GM23338 (cell line): ENCODE measurements at regions not wholly inside any gene's neighbourhood (a gene's known extent, or its start where the extent isn't known, plus 50 kb on each side); places are given as distances from the start of the nearest gene placed in this dataset.

ENCODE experiments used
- ATAC-seq: fragments of 200-7000 bp; cut with Tn5 transposase; 3 replicates; pipeline ENCODE4 v1.9.1; 2020
- DNase-seq: peaks from one replicate; pipeline ENCODE4 v3.0.0-alpha.2; 2015; ENCODE audit warnings: low spot score
- H2AFZ ChIP-seq: fragments of 200-600 bp; sonication (generic); 2 replicates; pipeline ENCODE4 v1.8.0; 2016; ENCODE audit warnings: antibody characterized with exemption, mild to moderate bottlenecking, moderate library complexity
- H3F3A ChIP-seq: fragments of 200-600 bp; sonication (generic); replicated peaks from 2 replicates; pipeline ENCODE4 v1.8.0; 2017; ENCODE audit warnings: antibody characterized with exemption, mixed run types, low read depth
- H3K27ac ChIP-seq: fragments of 200-600 bp; sonication (generic); 2 replicates; pipeline ENCODE4 v1.6.1; 2016; ENCODE audit warnings: low read depth
- H3K27me3 ChIP-seq: fragments of 200-600 bp; sonication (generic); 2 replicates; pipeline ENCODE4 v1.8.0; 2016; ENCODE audit warnings: mild to moderate bottlenecking, mixed run types, moderate library complexity; ENCODE audit not compliant: insufficient read depth
- H3K36me3 ChIP-seq: fragments of 200-600 bp; sonication (generic); 2 replicates; pipeline ENCODE4 v1.8.0; 2016; ENCODE audit warnings: mild to moderate bottlenecking; ENCODE audit not compliant: insufficient read depth
- H3K4me1 ChIP-seq: fragments of 200-600 bp; sonication (generic); 2 replicates; pipeline ENCODE4 v1.8.0; 2016; ENCODE audit warnings: mild to moderate bottlenecking, moderate library complexity; ENCODE audit not compliant: insufficient read depth
- H3K4me2 ChIP-seq: fragments of 200-600 bp; sonication (generic); 2 replicates; pipeline ENCODE4 v1.7.1; 2017; ENCODE audit warnings: mixed run types
- H3K4me3 ChIP-seq: fragments of 200-600 bp; sonication (generic); 2 replicates; pipeline ENCODE4 v1.6.1; 2016; ENCODE audit warnings: mixed run types
- H3K79me2 ChIP-seq: fragments of 200-600 bp; sonication (generic); replicated peaks from 2 replicates; pipeline ENCODE4 v1.8.0; 2017; ENCODE audit warnings: mild to moderate bottlenecking; ENCODE audit not compliant: insufficient read depth
- H3K9me2 ChIP-seq: fragments of 200-600 bp; sonication (generic); 2 replicates; pipeline ENCODE4 v1.8.0; 2017; ENCODE audit not compliant: insufficient read depth
- H4K20me1 ChIP-seq: fragments of 200-600 bp; sonication (generic); replicated peaks from 2 replicates; pipeline ENCODE4 v1.8.0; 2017; ENCODE audit warnings: mild to moderate bottlenecking; ENCODE audit not compliant: insufficient read depth
- H3K27ac Mint-ChIP-seq: 2 replicates; pipeline ENCODE4 v1.8.0; 2020; ENCODE audit warnings: inconsistent platforms, mild to moderate bottlenecking, moderate library complexity, mixed read lengths
- H3K27me3 Mint-ChIP-seq: 3 replicates; pipeline ENCODE4 v1.8.0; 2022; ENCODE audit warnings: low read depth, mild to moderate bottlenecking, moderate library complexity, mixed read lengths, inconsistent platforms; ENCODE audit not compliant: insufficient read depth, poor library complexity
- H3K36me3 Mint-ChIP-seq: 3 replicates; pipeline ENCODE4 v1.8.0; 2021; ENCODE audit warnings: low read depth, mild to moderate bottlenecking, inconsistent platforms, moderate library complexity, mixed read lengths
- H3K4me1 Mint-ChIP-seq: 3 replicates; pipeline ENCODE4 v1.8.0; 2020; ENCODE audit warnings: mild to moderate bottlenecking, inconsistent platforms, mixed read lengths
- H3K4me3 Mint-ChIP-seq: 3 replicates; pipeline ENCODE4 v1.8.0; 2021; ENCODE audit warnings: moderate library complexity, mild to moderate bottlenecking, inconsistent platforms, mixed read lengths
- H3K9me3 Mint-ChIP-seq: 3 replicates; pipeline ENCODE4 v1.8.0; 2020; ENCODE audit warnings: moderate library complexity, mild to moderate bottlenecking, inconsistent platforms, mixed read lengths
- CREB1 ChIP-seq: fragments of 250-450 bp; sonication (Bioruptor Pico); IDR thresholded peaks from 2 replicates; pipeline ENCODE4 v1.5.0; 2020; ENCODE audit warnings: low read depth, mild to moderate bottlenecking, moderate library complexity
- CTCF ChIP-seq, 2 experiments: fragments of 200-600 bp in 1 of 2; sonication (generic) in 1 of 2; conservative IDR thresholded peaks; 2 replicates each; pipeline versions ENCODE4 v1.5.1 to v1.6.1; 2016 to 2017; ENCODE audit warnings: antibody characterized with exemption in 2 of 2, low read depth in 2 of 2, mild to moderate bottlenecking in 2 of 2, moderate library complexity in 1 of 2
- ETS1 ChIP-seq: IDR thresholded peaks from 2 replicates; pipeline ENCODE4 v1.6.1; 2016; ENCODE audit warnings: antibody characterized with exemption
- EZH2 ChIP-seq: fragments of 200-600 bp; sonication (generic); IDR thresholded peaks from one replicate; pipeline ENCODE4 v1.8.0; 2017; ENCODE audit warnings: antibody characterized with exemption, mild to moderate bottlenecking, low read depth; ENCODE audit not compliant: unreplicated experiment
- JUNB ChIP-seq: IDR thresholded peaks from one replicate; pipeline ENCODE4 v1.6.1; 2016; ENCODE audit warnings: antibody characterized with exemption; ENCODE audit not compliant: unreplicated experiment
- NANOG ChIP-seq: IDR thresholded peaks from 2 replicates; pipeline ENCODE4 v1.6.1; 2016; ENCODE audit warnings: antibody characterized with exemption, borderline replicate concordance
- POLR2AphosphoS5 ChIP-seq: IDR thresholded peaks from 2 replicates; pipeline ENCODE4 v1.6.1; 2016; ENCODE audit warnings: antibody characterized with exemption, low read depth
- REST ChIP-seq: IDR thresholded peaks from one replicate; pipeline ENCODE4 v1.6.1; 2018; ENCODE audit warnings: antibody characterized with exemption; ENCODE audit not compliant: unreplicated experiment
- STAT1 ChIP-seq: IDR thresholded peaks from one replicate; pipeline ENCODE4 v1.6.1; 2016; ENCODE audit warnings: antibody characterized with exemption; ENCODE audit not compliant: unreplicated experiment
- ZNF114 ChIP-seq: fragments of 250-450 bp; sonication (Bioruptor Pico); IDR thresholded peaks from 2 replicates; pipeline ENCODE4 v1.5.0; 2020; ENCODE audit warnings: mild to moderate bottlenecking, moderate library complexity
- ZNF331 ChIP-seq: fragments of 250-450 bp; sonication (Bioruptor Pico); IDR thresholded peaks from 2 replicates; pipeline ENCODE4 v1.5.0; 2020; ENCODE audit warnings: low read depth, mild to moderate bottlenecking, moderate library complexity
- ZNF462 ChIP-seq: fragments of 250-450 bp; sonication (Bioruptor Pico); IDR thresholded peaks from 2 replicates; pipeline ENCODE4 v1.5.0; 2020; ENCODE audit warnings: mild to moderate bottlenecking, moderate library complexity

- H3K4me1 Mint-ChIP-seq = no peaks in the 10 kb centered on the region
- DNase-seq (peak; percentile 19), ATAC-seq (peak; percentile 33; the same call in 1 of the 3 replicates)
- Histone ChIP-seq H3K27ac (no peak overlapping the region), H2AFZ (peak overlapping the region; percentile 76; the same call in 1 of the 2 replicates), H3K36me3 (no peaks in the 10 kb centered on the region), H3K4me3 (no peak overlapping the region), H3K27me3 (no peaks in the 10 kb centered on the region), H4K20me1 (no peaks in the 10 kb centered on the region), H3F3A (no peaks in the 10 kb centered on the region), H3K4me1 (no peaks in the 10 kb centered on the region), H3K79me2 (no peaks in the 10 kb centered on the region), H3K4me2 (no peak overlapping the region), H3K9me2 (peaks cover 5% of the 10 kb centered on the region; the same call in 1 of the 2 replicates)
- H3K27me3 Mint-ChIP-seq = peaks cover 9% of the 10 kb centered on the region
- H3K4me3 Mint-ChIP-seq = no peak overlapping the region
- no peak for TF ChIP-seq JUNB
- TF ChIP-seq ETS1 = no peak
- no peak for TF ChIP-seq POLR2AphosphoS5
- no peak for TF ChIP-seq CTCF (conservative IDR thresholded peaks at IDR 0.05; ENCODE audit: low read depth in 2 of 2)
- no peak for TF ChIP-seq STAT1
- no peak for TF ChIP-seq ZNF331 (CRISPR knock-in tag)
- TF ChIP-seq CREB1 = no peak
- no peak for TF ChIP-seq ZNF114 (CRISPR knock-in tag)
- TF ChIP-seq EZH2 = no peak
- no peak for TF ChIP-seq REST
- no peak for TF ChIP-seq ZNF462
- TF ChIP-seq NANOG = no peak
- H3K9me3 Mint-ChIP-seq = peaks cover 13% of the 10 kb centered on the region
- no peaks in the 10 kb centered on the region for H3K36me3 Mint-ChIP-seq
- H3K27ac Mint-ChIP-seq = no peak overlapping the region
Observed at GRCh38 chr2:231861288-231861931, 64.8 kb downstream of the NPPC start.
